Breast epithelium (tissue), 3 donors: ENCODE measurements at regions not wholly inside any gene's neighbourhood (a gene's known extent, or its start where the extent isn't known, plus 50 kb on each side); places are given as distances from the start of the nearest gene placed in this dataset.

ENCODE experiments used
- CTCF ChIP-seq, 3 donors: fragments of 450-650 bp; IDR thresholded peaks; one replicate each; pipeline ENCODE4 v1.5.1; 2016 to 2017; ENCODE audit warnings: antibody characterized with exemption in 3 of 3, mild to moderate bottlenecking in 3 of 3, moderate library complexity in 3 of 3
- POLR2A ChIP-seq: fragments of 450-650 bp; IDR thresholded peaks from one replicate; pipeline ENCODE4 v1.6.1; 2016; ENCODE audit warnings: antibody characterized with exemption, mild to moderate bottlenecking, moderate library complexity
- POLR2AphosphoS5 ChIP-seq, 3 donors: sonication (generic); formaldehyde crosslinking; IDR thresholded peaks; one replicate each; pipeline ENCODE4 v1.6.1; 2017; ENCODE audit warnings: antibody characterized with exemption in 3 of 3

GRCh38 chr6:170177772-170178560 is 112.9 kb downstream of the DLL1 start:
- TF ChIP-seq CTCF (IDR thresholded peaks at IDR 0.05) (no peak), POLR2A (no peak), POLR2AphosphoS5 (IDR thresholded peaks at IDR 0.05) (no peak)
